HCT116 (cell line): ENCODE measurements at regions not wholly inside any gene's neighbourhood (a gene's known extent, or its start where the extent isn't known, plus 50 kb on each side); places are given as distances from the start of the nearest gene placed in this dataset.

Source experiments
- ATAC-seq: fragments of 200-7000 bp; cut with Tn5 transposase; 2 replicates; pipeline ENCODE4 v1.9.1; 2020; ENCODE audit warnings: mild to moderate bottlenecking, moderate library complexity
- BruUV-seq: library from RNA; stranded (reverse); fragments of 400-500 nt; replicated peaks from 2 replicates; lab custom pipeline; 2021; lab: Mats Ljungman, UMichigan
- CTCF ChIA-PET: fragments of 300-600 bp; sonication (Branson Sonifier 250); formaldehyde crosslinking; loops from one replicate; lab custom pipeline; 2021; ENCODE audit warnings: antibody characterized with exemption; lab: Charles Lee
- POLR2A ChIA-PET: fragments of 300-600, 350-600 bp; sonication (Branson Sonifier 250); formaldehyde crosslinking; loops from one replicate; lab custom pipeline; 2021; ENCODE audit warnings: antibody characterized with exemption; lab: Charles Lee
- RAD21 ChIA-PET, 2 experiments: fragments of 300-600 bp; sonication (Branson Sonifier 250); formaldehyde crosslinking; loops; one replicate each; lab custom pipeline; 2023; ENCODE audit warnings: low total read pairs in 2 of 2; ENCODE audit not compliant: uncharacterized antibody in 2 of 2, unreplicated experiment in 2 of 2, low non-redundant PET in 1 of 2; lab: Charles Lee
- DNase-seq: peaks from one replicate; pipeline ENCODE4 v3.0.0-alpha.2; 2010; ENCODE audit warnings: low read depth, low spot score
- H2AFZ ChIP-seq: fragments of 200-600 bp; shearing (Covaris generic), sonication (generic); 2 replicates; pipeline ENCODE4 v1.6.1; 2017; ENCODE audit warnings: low read depth, mixed run types, mixed read lengths, antibody characterized with exemption, low read length; ENCODE audit not compliant: poor library complexity, severe bottlenecking
- H3K27ac ChIP-seq: 2 replicates; pipeline ENCODE4 v1.5.1; 2012; ENCODE audit warnings: low read depth, low read length
- H3K27me3 ChIP-seq: fragments of 200-600 bp; sonication (generic); 2 replicates; pipeline ENCODE4 v1.6.1; 2016; ENCODE audit warnings: mixed run types, low read length, mixed read lengths; ENCODE audit not compliant: insufficient read depth
- H3K36me3 ChIP-seq, 2 experiments: fragments of 200-500 bp in 1 of 2; fragments of 200-600 bp in 1 of 2; sonication (Bioruptor generic) in 1 of 2; sonication (generic) in 1 of 2; 2 replicates each; pipeline versions ENCODE4 v1.5.1 to v1.6.1; 2014 to 2016; ENCODE audit warnings: low read length in 2 of 2, inconsistent platforms in 1 of 2, mixed read lengths in 1 of 2, mixed run types in 1 of 2; ENCODE audit not compliant: insufficient read depth in 2 of 2, control insufficient read depth in 1 of 2
- H3K4me1 ChIP-seq, 2 experiments: fragments of 200-600 bp in 1 of 2; sonication (generic) in 1 of 2; 2 replicates each; pipeline versions ENCODE4 v1.5.1 to v1.6.1; 2012 to 2017; ENCODE audit warnings: low read length in 2 of 2, inconsistent platforms in 1 of 2, mild to moderate bottlenecking in 1 of 2, mixed read lengths in 1 of 2, mixed run types in 1 of 2, moderate library complexity in 1 of 2; ENCODE audit not compliant: insufficient read depth in 2 of 2, control insufficient read depth in 1 of 2
- H3K4me2 ChIP-seq: fragments of 200-600 bp; sonication (generic); 2 replicates; pipeline ENCODE4 v1.6.1; 2017; ENCODE audit warnings: mixed run types, low read length, mixed read lengths
- H3K4me3 ChIP-seq, 2 experiments: fragments of 200-600 bp in 1 of 2; sonication (generic) in 1 of 2; replicated peaks in 1 of 2; 2 replicates each; pipeline ENCODE4 v1.5.1; 2011 to 2016; ENCODE audit warnings: low read length in 2 of 2, control low read depth in 1 of 2, low read depth in 1 of 2, mild to moderate bottlenecking in 1 of 2, mixed read lengths in 1 of 2, mixed run types in 1 of 2
- H3K79me2 ChIP-seq: fragments of 200-600 bp; sonication (generic); 2 replicates; pipeline ENCODE4 v1.6.1; 2017; ENCODE audit warnings: mild to moderate bottlenecking, mixed run types, low read length, moderate library complexity, mixed read lengths; ENCODE audit not compliant: insufficient read depth
- H3K9ac ChIP-seq: fragments of 200-600 bp; sonication (generic); 2 replicates; pipeline ENCODE4 v1.6.1; 2016; ENCODE audit warnings: low read length, mixed read lengths
- H3K9me2 ChIP-seq: fragments of 200-600 bp; sonication (generic), shearing (Covaris generic); 2 replicates; pipeline ENCODE4 v1.6.1; 2017; ENCODE audit warnings: mixed run types, mild to moderate bottlenecking, moderate library complexity; ENCODE audit not compliant: insufficient read depth
- H3K9me3 ChIP-seq, 2 experiments: fragments of 200-500 bp in 1 of 2; fragments of 200-600 bp in 1 of 2; sonication (Bioruptor generic) in 1 of 2; sonication (generic) in 1 of 2; 2 replicates each; pipeline ENCODE4 v1.6.1; 2014 to 2017; ENCODE audit warnings: low read length in 2 of 2, mixed read lengths in 2 of 2, inconsistent platforms in 1 of 2, low read depth in 1 of 2, mild to moderate bottlenecking in 1 of 2, mixed run types in 1 of 2, moderate library complexity in 1 of 2; ENCODE audit not compliant: control insufficient read depth in 1 of 2, insufficient read depth in 1 of 2
- H4K20me1 ChIP-seq: fragments of 200-600 bp; sonication (generic), shearing (Covaris generic); 2 replicates; pipeline ENCODE4 v1.6.1; 2017; ENCODE audit warnings: mixed run types, mild to moderate bottlenecking, moderate library complexity; ENCODE audit not compliant: insufficient read depth
- CBX3 ChIP-seq: IDR thresholded peaks from 2 replicates; pipeline ENCODE4 v1.6.1; 2012; ENCODE audit warnings: low read depth
- CEBPB ChIP-seq: IDR thresholded peaks from 2 replicates; pipeline ENCODE4 v1.6.1; 2012; ENCODE audit warnings: low read depth
- EGR1 ChIP-seq: IDR thresholded peaks from 2 replicates; pipeline ENCODE4 v1.6.1; 2012; ENCODE audit warnings: low read depth
- EZH2 ChIP-seq: fragments of 200-600 bp; sonication (generic); IDR thresholded peaks from 2 replicates; pipeline ENCODE4 v1.6.1; 2017; ENCODE audit warnings: antibody characterized with exemption, mixed run types
- FOSL1 ChIP-seq: IDR thresholded peaks from 2 replicates; pipeline ENCODE4 v1.6.1; 2012; ENCODE audit warnings: low read depth
- JUND ChIP-seq: IDR thresholded peaks from 2 replicates; pipeline ENCODE4 v1.6.1; 2012
- TCF7L2 ChIP-seq: IDR thresholded peaks from 2 replicates; pipeline ENCODE4 v1.7.0; 2011; ENCODE audit warnings: borderline replicate concordance, inconsistent platforms; ENCODE audit not compliant: insufficient read depth, insufficient read length; ENCODE audit errors: extremely low read depth
- ZFX ChIP-seq: fragments of 450-650 bp; IDR thresholded peaks from 2 replicates; pipeline ENCODE4 v1.6.1; 2017
- intact Hi-C: fragments of 100-400 bp; cut with micrococcal nuclease; formaldehyde crosslinking; loops from 2 replicates; pipeline ENCODE4 v1.10.0; 2022
- TF ChIP-seq, protein P1 (sequence below): IDR thresholded peaks from 2 replicates; pipeline ENCODE4 v1.6.1; 2012; ENCODE audit warnings: low read depth
- TF ChIP-seq, protein P2 (sequence below): IDR thresholded peaks from 2 replicates; pipeline ENCODE4 v1.6.1; 2012
- TF ChIP-seq, protein P3 (sequence below), 3 experiments: fragments of 200-600 bp in 1 of 3; sonication (generic) in 1 of 3; IDR thresholded peaks in 2 of 3; conservative IDR thresholded peaks in 1 of 3; 2 replicates each; pipeline ENCODE4 v1.5.1; 2012 to 2017; ENCODE audit warnings: low read depth in 2 of 3, low read length in 2 of 3, antibody characterized with exemption in 1 of 3, borderline replicate concordance in 1 of 3, control low read depth in 1 of 3, mild to moderate bottlenecking in 1 of 3, mixed read lengths in 1 of 3, mixed run types in 1 of 3, moderate library complexity in 1 of 3; ENCODE audit not compliant: insufficient read depth in 1 of 3

DNA sequence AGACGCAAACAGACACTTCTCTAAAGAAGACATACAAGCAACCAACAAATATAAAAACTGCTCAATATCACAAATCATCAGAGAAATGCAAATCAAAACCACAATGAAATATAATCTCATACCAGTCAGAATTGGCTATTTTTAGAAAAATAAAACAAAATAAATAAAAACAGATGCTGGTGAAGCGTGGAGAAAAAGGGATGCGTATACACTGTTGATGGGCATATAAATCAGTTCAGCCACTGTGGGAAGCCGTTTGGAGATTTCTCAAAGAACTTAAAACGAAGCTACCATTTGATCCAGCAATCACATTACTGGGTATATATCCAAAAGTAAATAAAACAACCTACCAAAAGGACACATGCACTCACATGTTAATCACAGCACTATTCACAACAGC lies 206.2 kb downstream of the HNMT start:
- Histone ChIP-seq H3K4me2 (no peak overlapping the region), H3K36me3 (no peaks in the 10 kb centered on the region), H3K79me2 (no peaks in the 10 kb centered on the region), H3K4me3 (no peak overlapping the region), H3K27me3 (no peaks in the 10 kb centered on the region), H2AFZ (no peak overlapping the region), H3K9me3 (no peaks in the 10 kb centered on the region), H3K9ac (no peak overlapping the region), H4K20me1 (no peaks in the 10 kb centered on the region), H3K9me2 (no peaks in the 10 kb centered on the region), H3K27ac (no peak overlapping the region), H3K4me1 (no peaks in the 10 kb centered on the region)
- BruUV-seq: no TSS peak
- DNase-seq (no peak), ATAC-seq (no peak)
- intact Hi-C loops: no loop called here
- POLR2A ChIA-PET: no interaction called here
- TF ChIP-seq FOSL1: no peak
- TF ChIP-seq CEBPB: no peak
- no peak for TF ChIP-seq ZFX
- TF ChIP-seq, protein P1, sequence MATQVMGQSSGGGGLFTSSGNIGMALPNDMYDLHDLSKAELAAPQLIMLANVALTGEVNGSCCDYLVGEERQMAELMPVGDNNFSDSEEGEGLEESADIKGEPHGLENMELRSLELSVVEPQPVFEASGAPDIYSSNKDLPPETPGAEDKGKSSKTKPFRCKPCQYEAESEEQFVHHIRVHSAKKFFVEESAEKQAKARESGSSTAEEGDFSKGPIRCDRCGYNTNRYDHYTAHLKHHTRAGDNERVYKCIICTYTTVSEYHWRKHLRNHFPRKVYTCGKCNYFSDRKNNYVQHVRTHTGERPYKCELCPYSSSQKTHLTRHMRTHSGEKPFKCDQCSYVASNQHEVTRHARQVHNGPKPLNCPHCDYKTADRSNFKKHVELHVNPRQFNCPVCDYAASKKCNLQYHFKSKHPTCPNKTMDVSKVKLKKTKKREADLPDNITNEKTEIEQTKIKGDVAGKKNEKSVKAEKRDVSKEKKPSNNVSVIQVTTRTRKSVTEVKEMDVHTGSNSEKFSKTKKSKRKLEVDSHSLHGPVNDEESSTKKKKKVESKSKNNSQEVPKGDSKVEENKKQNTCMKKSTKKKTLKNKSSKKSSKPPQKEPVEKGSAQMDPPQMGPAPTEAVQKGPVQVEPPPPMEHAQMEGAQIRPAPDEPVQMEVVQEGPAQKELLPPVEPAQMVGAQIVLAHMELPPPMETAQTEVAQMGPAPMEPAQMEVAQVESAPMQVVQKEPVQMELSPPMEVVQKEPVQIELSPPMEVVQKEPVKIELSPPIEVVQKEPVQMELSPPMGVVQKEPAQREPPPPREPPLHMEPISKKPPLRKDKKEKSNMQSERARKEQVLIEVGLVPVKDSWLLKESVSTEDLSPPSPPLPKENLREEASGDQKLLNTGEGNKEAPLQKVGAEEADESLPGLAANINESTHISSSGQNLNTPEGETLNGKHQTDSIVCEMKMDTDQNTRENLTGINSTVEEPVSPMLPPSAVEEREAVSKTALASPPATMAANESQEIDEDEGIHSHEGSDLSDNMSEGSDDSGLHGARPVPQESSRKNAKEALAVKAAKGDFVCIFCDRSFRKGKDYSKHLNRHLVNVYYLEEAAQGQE: no peak
- no peak for TF ChIP-seq CBX3
- TF ChIP-seq, protein P2, sequence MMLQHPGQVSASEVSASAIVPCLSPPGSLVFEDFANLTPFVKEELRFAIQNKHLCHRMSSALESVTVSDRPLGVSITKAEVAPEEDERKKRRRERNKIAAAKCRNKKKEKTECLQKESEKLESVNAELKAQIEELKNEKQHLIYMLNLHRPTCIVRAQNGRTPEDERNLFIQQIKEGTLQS: no peak
- TF ChIP-seq JUND: no peak
- TF ChIP-seq TCF7L2: no peak
- TF ChIP-seq EGR1: no peak
- TF ChIP-seq, protein P3, sequence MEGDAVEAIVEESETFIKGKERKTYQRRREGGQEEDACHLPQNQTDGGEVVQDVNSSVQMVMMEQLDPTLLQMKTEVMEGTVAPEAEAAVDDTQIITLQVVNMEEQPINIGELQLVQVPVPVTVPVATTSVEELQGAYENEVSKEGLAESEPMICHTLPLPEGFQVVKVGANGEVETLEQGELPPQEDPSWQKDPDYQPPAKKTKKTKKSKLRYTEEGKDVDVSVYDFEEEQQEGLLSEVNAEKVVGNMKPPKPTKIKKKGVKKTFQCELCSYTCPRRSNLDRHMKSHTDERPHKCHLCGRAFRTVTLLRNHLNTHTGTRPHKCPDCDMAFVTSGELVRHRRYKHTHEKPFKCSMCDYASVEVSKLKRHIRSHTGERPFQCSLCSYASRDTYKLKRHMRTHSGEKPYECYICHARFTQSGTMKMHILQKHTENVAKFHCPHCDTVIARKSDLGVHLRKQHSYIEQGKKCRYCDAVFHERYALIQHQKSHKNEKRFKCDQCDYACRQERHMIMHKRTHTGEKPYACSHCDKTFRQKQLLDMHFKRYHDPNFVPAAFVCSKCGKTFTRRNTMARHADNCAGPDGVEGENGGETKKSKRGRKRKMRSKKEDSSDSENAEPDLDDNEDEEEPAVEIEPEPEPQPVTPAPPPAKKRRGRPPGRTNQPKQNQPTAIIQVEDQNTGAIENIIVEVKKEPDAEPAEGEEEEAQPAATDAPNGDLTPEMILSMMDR (IDR thresholded peaks at IDR 0.05 in 2 of 3, conservative IDR thresholded peaks at IDR 0.05 in 1 of 3; ENCODE audit: borderline replicate concordance in 1 of 3, insufficient read depth in 1 of 3, low read depth in 2 of 3, low read length in 2 of 3): no peak
- no peak for TF ChIP-seq EZH2
- RAD21 ChIA-PET: no interaction called here
- CTCF ChIA-PET: no interaction called here
